ENCODE measurements at regions not wholly inside any gene's neighbourhood (a gene's known extent, or its start where the extent isn't known, plus 50 kb on each side); places are given as distances from the start of the nearest gene placed in this dataset.

DNA sequence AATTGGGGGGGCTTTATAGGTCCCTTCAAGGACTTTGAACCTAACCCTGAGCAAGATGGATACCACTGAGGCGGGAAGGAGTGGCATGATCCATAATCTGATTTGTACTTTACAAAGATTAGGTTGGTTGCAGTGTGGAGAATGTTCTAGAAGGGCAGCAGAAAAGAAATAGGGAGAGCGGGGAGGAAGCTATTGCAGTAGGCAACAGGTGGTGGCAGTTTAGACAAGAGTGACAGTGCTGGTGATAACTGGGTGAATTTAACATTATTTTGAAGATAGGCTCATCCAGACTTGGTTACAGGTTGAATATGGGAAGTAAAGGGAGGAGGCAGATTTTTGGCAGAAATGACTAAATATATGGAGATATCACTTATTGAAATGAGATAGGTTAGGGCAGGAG, 179.9 kb upstream of the CADM1 start:
- DNase-seq (ENCODE audit: low read depth in 4 of 4, low spot score in 1 of 4) = no peak

DNA sequence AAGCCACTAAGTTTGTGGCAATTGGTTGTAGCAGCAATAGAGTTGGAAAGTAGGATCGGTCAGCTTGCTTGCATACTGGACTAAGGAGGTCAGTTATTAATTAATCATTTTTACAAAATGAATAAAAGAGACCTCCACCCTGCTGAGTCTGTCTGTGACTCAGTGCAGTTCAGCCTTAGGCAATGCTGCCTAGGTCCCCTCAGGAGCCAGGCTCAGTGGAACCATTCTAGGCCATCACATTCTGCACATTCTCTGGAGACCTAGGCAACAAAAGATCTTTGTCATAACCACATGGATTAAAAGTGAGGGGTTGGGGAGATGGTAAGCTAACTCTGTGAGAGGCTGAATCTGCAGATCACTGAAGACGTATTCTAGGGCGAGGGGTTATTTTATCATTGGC, 178.7 kb upstream of the CADM1 start:
- DNase-seq (ENCODE audit: low read depth in 4 of 4, low spot score in 1 of 4) = no peak

DNA sequence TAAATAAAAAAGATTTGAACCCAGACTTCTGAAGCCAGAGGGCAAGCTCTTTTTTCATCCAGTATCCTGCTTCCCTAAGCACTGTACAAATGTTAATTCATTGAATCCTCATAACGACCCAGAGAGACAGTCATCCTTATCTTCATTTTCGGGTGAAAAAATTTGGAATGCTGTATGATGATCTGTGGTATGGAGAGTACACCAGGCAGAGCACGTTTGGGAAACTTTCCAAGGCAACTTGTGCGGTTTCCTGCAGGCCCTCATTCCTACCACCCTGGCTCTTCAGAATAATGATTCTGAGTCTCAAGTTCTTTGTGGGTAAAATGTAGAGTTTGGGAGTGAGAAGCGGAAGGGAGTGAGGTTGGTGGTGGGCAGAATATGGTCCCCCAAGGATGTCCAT, 177.9 kb upstream of the CADM1 start:
- no peak for DNase-seq (ENCODE audit: low read depth in 4 of 4, low spot score in 1 of 4)

DNA sequence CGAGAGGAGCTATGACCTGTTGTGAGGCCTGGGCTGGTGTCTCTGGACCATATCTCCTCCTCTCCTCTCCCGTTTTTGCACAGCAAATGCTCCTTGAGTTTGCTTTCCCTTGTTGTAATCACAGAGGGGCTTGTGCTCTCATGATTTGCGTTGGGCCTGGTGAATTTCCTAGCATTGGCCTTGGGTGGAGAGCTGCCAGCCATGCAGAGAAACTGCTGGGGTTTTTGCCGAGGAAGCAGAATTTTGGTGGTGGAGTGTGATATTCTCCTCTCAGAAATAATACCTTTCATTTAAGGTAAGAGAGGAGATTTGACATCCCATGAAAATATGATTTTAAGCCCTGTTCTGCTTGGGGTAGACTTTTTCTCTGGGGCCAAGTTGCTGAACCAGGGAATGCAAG, 175.7 kb upstream of the CADM1 start:
- no peak for DNase-seq (ENCODE audit: low read depth in 4 of 4, low spot score in 1 of 4)

DNA sequence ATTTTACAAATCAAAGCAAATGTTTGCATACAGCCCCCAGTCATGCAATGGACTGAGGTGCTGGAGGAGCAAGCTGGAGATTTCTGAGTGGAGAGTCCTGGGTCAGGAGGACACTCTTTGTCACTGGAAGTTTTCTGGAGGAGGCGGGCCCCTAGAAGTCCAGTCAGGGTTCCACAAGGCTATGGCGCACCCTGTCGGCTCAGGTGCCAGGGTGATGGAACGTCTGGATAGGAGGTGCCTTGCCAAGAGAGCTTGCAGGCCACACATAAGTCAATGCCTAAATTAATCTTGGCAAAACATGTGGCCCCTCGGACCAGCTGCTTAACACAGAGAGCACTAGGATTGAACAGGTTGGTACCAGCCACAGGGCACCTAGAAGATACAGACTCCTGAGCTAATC, 174.7 kb upstream of the CADM1 start:
- no peak for DNase-seq (ENCODE audit: low read depth in 4 of 4, low spot score in 1 of 4)

DNA sequence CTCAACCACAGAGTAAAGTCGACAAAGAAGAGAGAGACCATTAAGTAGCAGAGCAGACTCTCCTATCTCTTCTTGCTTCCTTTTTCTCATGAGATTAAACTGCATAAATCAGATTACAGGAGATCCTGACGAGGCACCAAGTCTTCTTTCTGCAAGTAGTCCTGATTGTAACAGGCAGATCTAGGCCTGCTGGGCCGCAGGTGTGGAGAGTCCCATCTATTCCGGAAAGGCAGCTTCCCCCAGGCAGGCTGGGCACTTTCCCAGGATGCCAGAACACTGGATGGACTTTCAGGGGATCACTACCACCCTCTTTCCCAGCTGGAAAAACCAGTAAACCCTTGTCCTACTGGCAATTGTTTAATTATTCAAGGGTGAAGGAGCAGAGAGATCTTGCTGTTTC, 173.0 kb upstream of the CADM1 start:
- DNase-seq (ENCODE audit: low read depth in 4 of 4, low spot score in 1 of 4) = no peak

DNA sequence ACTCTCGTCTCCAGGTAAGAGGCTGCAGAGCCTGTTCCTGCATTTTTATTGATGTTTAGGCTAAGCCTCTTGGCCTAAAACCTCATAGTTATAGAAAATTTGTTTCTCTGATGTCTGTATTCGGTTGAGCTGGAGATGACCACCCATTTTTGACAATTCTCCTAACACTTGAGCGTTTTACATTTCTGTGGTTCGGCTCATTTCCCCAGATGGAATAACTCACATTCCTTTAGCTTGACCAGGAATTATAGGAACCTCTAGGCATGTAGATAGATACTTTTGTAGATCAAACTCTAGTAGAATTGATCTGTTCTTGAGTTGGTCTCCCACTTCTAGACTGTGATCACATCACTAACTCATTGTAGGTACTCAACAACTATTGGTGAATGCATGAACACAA, 172.6 kb upstream of the CADM1 start:
- DNase-seq (ENCODE audit: low read depth in 4 of 4, low spot score in 1 of 4) = no peak

DNA sequence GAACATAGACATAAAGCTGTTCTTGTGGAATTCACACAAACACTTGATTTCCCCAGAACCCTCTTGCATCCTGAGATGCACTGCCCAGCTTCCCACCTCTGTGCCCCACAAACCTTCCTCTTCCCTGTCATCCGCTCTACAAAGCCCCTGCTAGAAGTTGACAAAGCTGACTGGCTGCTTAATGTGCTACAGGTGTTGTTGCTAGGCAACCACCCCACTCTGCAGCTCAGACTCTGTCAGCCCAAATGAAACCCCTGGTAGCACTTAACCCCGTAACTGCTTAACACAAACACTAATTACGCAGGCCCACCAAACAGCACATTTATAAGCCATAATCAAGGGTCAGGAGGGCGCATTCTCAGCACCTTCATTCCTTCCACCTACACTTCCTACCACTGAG, 172.0 kb upstream of the CADM1 start:
- DNase-seq (ENCODE audit: low read depth in 4 of 4, low spot score in 1 of 4) = no peak

DNA sequence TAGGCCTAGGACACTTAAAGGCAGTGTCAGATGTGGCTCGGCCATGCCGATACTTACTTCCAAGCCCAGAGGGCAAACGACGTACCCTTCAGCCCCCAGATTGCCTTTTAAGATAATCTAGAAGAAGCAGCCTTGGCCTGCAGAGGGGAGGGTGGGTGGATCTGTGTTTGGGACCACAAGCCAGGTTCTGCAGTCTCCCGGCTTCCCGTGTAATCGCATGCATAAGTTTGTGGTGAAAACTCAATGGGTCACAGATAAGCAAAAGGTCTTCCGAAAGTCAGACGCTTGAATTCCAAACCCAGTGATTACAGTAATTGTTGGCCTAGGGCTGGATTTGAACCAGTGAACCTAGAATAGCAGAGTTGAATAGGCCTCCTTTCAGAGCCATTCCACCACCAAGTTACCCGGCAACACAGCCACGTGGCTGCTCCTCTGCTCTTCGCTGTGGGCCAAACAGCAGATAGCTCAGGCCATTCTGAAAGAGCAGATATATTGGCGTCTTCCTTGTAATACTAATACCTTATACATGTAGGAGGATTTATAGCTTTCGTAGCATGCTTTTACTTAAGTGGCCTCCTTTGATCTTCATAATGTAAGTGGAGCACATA, 170.8 kb upstream of the CADM1 start:
- DNase-seq (ENCODE audit: low read depth in 4 of 4, low spot score in 1 of 4) = no peak

DNA sequence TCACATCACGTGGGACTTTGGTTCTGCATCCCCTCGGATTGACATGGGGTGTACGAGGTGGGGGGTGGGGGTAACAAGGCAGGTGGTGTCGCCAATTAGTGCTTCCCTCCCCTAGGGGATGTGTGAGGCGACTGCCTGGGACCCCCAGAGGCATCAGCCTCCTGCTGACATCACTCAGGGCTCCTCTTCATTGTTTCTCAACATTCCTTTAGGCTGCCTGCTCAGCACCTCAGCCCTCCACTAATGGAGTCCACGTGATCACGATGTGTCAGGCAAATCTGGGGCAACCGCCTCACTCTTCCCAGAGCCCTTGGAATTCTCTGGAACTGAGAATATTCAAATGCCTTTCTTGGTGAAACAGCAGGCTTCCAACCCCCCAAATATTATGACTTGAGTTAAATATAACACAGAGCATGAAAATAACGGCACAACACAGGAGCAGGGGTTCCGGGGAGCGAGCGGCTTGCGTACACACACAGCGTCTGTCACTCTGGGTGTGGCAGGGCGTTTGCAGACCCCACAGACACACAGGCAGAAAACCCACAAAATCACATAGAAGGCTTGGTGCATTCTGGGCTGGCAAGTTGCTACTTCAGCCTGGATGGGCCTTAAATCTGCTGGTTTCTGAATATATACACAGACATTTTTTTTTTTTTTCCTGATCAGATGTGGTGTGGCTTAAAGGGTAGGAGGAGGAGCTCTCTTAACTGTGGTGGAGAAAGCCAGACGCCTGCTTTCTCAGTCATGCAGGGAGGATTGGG, 170.1 kb upstream of the CADM1 start:
- DNase-seq (ENCODE audit: low read depth in 4 of 4, low spot score in 1 of 4) = no peak

DNA sequence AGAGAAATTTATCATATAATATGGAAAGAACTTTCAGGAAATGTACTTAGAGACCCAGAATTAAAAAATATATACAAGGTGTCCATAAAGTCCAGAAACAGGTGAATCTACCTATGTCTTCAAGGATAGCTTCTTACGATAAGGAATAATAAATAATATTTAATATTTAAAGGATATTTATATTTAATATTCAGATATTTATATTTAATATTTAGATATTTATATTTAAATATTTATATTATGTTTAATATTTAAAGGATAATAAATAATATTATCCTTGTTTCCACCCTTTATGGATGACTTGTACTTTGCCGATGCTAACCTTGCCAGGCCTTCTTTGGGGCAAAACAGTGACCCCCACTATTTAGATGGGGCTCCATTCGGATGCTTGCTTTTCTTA, 169.5 kb upstream of the CADM1 start:
- no peak for DNase-seq (ENCODE audit: low read depth in 4 of 4, low spot score in 1 of 4)

DNA sequence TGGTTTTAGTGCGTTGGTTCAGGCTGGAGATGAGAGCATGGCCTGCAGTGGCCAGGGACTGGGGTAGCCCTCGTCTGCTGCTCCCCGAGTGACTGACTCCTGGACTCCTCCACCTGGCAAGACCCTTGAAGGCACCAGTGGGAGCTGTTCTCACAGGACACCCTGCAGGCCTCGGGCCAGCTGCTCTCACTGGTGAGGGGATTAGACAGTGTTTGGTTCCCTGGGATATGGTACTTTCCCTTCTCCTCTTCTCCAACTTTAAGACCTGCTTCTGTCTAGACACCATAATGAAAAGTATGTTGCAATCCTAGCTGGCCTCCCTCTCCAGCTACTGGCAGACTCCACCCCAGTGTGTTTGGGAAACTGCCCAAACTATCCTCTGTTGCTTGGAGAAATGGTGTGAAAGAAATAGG, 168.8 kb upstream of the CADM1 start:
- no peak for DNase-seq (ENCODE audit: low read depth in 4 of 4, low spot score in 1 of 4)

DNA sequence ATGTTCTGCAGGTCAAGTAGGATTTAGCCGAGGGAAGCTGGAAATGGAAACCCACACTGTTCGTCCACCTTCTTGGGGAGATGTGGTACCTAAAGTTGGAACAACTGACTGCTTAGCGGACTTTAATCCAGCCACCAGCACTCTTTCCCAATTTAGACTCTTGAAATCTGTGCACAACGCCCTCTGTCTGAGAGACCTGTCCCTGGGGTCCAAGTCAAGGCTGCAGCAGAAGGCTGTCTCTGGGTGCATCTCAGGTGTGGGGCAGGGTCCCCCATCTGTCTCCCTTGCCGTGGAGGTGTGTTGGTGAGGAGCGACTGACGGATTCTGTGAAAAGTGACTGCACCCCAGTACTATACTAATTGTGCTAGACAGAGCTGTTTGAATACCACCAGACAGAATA, 168.2 kb upstream of the CADM1 start:
- no peak for DNase-seq (ENCODE audit: low read depth in 4 of 4, low spot score in 1 of 4)

DNA sequence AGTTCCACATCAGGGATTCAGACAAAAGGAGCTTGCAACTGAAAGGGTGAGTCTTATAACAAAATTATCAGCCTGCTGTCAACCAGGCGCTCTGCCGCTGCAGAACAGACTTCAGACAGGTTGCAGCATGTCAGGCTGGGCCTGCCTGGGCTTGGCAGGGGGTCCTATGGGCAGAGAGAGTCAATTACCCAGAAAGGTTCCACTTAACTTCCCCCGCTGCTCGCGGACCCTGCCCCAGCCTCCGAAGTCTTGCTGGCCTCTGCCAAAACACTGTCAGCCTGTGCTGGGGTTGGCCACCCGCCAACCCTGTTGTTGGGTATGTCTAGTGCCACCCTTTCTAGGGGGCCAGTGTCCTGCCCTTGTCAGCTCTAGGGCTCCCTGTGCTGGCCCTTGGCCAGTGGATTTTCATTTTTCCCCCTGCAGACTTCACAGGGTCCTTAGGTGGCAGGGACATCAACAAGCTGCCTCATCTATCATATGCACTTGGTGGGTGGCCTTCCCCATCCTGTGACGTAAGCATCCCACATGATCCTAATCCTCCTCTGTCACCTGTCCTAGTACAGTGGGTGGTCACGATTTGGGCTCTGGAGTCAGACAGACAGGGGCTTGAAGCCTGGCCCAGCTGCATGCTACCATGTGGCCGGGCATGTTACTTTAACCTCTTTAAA, 166.5 kb upstream of the CADM1 start:
- DNase-seq (ENCODE audit: low read depth in 4 of 4, low spot score in 1 of 4) = no peak

DNA sequence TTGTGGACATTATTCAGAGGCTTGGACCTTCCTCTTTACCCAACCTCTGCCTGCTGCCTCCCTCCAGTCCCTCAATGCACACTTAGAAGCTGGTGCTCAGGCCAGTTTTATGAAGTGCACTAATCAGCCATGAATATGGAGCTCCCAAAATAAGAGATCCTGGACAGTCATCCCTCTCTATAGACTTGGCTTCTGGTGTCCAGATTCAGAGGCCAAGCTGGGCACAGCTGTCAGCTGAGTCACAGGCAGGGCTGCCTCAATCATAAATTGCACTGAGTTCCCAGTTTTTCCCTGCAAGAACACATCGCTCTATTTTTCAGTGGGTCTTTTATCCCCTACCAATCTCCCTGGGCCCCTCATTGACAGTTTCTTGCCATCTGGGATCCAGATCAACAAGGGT, 161.7 kb upstream of the CADM1 start:
- DNase-seq (ENCODE audit: low read depth in 4 of 4, low spot score in 1 of 4) = no peak

DNA sequence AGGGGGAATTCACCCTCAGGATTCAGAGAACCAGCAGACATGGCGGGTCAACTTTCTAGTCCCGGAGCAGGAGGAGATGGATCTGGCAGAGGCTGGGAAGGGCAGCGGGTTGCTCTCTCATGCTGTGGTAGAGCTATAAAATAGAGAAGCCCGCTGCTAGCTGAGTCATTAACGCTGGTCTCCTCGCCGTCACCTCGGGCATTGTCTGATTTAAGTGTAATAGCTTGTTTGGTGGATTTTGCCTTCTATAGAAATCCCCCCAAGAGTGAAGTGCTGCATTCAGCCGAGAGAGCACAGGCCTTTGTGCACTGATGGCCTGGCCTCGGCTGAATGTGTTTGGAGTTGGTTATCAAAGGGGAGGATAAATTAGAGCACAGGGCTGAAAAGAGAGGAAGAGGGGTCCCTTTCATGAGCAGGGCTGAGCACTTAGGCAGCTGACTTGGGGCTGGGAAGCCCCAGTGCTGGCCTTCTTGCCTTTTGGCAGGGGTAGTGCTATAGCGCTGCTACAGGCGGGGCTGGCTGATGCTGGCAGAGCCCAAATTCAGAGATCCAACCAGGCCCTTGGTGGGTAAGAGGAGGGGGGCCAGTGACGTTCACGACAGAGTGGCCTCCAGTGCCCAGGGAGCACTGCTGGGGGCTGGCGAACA, 161.1 kb upstream of the CADM1 start:
- DNase-seq (ENCODE audit: low read depth in 4 of 4, low spot score in 1 of 4) = no peak

DNA sequence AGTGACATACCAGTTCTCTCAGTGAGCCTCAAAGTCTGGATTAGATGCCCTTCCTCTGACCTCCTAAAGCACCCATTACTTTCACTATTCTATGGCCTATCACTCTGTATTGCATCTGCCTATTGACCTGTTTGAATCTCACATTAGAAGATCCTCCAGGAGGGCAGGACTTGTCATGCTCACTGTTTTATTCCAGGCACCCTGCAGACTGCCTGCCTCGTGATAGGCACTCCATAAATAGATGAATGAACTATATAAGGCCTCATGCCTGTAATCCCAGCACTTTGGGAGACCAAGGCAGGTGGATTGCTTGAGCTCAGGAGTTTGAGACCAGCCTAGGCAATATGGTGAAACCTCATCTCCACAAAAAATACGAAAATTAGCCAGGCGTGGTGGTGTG, 160.1 kb upstream of the CADM1 start:
- no peak for DNase-seq (ENCODE audit: low read depth in 4 of 4, low spot score in 1 of 4)

DNA sequence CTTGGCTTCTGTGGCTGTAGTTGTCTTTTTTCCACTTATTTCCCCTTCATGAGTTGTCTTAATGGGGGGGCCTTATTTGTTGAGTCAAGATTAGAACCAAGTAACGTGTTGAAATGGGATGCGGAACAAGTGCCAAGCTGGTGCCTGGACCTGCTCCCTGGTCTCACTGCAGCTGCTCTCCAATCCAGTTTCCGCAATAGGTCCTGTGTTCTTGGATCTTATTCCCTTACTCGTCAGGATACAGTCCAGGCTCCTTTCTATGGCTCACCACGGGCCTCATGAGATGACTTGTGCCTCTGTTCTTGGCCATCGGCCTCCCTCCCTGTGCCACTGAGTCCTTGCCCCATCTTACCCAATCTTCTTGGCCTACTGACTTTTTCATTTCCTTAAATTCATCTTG, 159.6 kb upstream of the CADM1 start:
- DNase-seq (ENCODE audit: low read depth in 4 of 4, low spot score in 1 of 4) = no peak

DNA sequence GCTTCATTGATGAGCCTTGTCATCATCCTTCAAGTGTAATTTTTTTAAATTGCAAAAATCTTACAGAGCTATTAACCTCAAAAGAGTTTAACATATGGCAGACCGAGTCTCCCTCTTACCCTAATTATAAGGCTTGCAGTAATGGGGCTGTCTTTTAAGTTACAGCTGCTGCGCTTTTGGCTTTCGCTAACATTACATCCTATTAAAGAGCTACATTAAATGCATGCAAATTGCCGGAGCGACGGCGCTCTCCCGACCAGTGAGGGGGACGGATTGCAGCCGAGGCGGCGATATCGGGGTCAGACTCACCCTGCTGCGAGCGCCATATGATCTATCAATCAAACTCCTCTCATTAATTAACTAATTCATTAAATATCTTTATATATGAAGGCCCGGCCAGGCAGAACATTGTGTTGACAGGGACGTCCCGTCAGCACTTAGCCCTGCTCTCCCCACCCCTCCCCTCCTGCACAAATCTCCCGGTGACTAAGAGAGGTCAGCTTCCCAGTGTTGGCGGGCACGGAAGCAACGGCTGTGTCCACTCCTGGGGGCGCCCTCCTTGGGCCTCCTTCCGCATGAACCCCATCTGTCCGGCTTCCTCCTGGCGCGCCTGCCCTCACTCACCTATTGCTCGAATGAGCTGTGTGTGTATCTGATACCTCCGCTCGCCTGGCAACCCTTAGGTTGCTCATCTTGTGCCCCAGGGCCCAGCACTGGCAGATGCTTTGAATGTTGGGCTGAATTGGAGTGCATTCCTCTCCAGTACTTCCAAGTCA, 156.0 kb upstream of the CADM1 start:
- no peak for DNase-seq (ENCODE audit: low read depth in 4 of 4, low spot score in 1 of 4)

DNA sequence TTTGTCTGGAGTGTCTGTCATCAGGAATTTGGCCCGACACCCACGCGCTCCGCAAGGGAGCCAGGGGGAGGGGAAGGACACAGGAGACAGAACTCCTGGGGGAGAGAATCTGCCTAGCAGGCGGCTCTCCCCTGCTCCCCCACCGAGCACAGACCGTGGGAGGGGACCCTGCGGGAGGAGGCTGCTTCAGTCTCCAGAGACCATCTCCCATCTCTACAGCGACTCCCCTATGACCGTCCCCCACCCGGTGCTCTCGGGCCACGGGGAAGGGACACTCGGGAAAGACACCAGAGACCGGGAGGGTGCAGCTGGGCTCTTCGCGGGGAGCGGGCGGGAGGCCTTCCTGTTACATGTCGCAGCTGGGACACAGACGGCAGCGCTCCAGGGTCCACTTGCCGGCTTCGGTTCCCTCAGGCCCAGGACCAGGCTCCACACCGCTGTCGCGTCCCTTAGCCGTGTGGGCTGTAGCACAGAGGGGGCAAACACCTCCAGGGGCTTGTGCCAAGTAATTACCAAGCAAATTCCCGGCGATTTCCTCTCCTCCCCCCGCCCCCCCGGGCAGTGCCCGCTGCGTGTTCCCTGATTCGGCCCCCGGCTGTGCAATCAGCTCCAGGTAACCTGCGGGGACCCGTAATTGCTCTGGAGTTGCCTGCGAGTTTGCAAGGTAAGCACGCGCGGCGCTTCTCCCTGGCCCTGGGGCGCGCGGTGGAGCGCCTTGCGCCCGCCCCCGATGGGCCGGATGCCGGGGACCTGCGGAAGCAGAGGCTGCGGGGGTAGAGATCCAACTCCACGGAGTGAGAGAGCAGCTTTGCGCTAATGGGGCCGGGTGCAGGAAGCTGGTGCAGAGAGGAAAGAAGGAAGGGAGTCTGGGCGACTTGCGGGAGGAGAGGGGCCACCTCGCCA, 155.1 kb upstream of the CADM1 start:
- DNase-seq (ENCODE audit: low read depth in 4 of 4, low spot score in 1 of 4) = no peak

Measured in stimulated activated CD4-positive, alpha-beta T cell treated with anti-CD3 and anti-CD28 coated beads, Interleukin-1b, Interleukin-23, amount 100 ng/mL, for 24 hours (primary cell).